ENCODE measurements at regions not wholly inside any gene's neighbourhood (a gene's known extent, or its start where the extent isn't known, plus 50 kb on each side); places are given as distances from the start of the nearest gene placed in this dataset.

DNA sequence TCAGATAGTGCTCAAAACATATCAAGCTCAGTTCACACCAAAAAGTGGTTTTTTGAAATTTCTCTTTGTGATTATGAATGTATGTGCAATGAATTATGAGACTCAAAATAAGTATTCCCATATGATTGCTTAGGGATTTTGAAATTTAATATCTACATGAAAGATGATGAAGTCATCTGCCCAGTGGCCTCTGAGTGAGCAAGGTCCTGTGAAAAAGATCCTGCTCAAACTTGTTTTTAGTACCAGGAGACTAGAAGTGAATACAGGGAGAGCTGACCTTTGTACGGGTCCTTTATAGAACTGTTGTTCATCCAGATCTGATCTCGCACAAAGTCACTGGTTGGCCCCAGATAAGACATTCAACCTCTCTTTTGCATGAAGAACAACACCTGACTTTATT is 151.9 kb upstream of the MAF start:
- peaks cover 9% of the 10 kb centered on the region for H3K27me3 Mint-ChIP-seq (ENCODE audit: insufficient read depth)
- Histone ChIP-seq H3K27me3 (ENCODE audit: control insufficient read depth, insufficient read depth, low read length, poor library complexity, severe bottlenecking) (no peaks in the 10 kb centered on the region), H3K36me3 (ENCODE audit: control insufficient read depth, insufficient read depth, low read length) (no peaks in the 10 kb centered on the region), H3K9ac (ENCODE audit: extremely low read depth, low read length, poor library complexity, severe bottlenecking) (no peak overlapping the region), H3K27ac (ENCODE audit: low read depth, low read length) (no peak overlapping the region), H3K4me1 (ENCODE audit: control insufficient read depth, insufficient read depth, low read length) (peaks cover 9% of the 10 kb centered on the region), H3K4me3 (ENCODE audit: low read length) (no peak overlapping the region), H3K9me3 (ENCODE audit: control insufficient read depth, low read length) (peaks cover 8% of the 10 kb centered on the region)
- peaks cover 8% of the 10 kb centered on the region for H3K9me3 Mint-ChIP-seq
- no peak overlapping the region for H3K4me3 Mint-ChIP-seq
- TF ChIP-seq CTCF (conservative IDR thresholded peaks at IDR 0.05), result no peak
- H3K36me3 Mint-ChIP-seq (ENCODE audit: low read depth), result peaks cover 2% of the 10 kb centered on the region
- DNase-seq, result no peak
- peaks cover 28% of the 10 kb centered on the region for H3K4me1 Mint-ChIP-seq
- H3K27ac Mint-ChIP-seq, result no peak overlapping the region
- WGBS, 2 experiments (ENCODE audit: insufficient coverage in 1 of 2, insufficient read length in 1 of 2), result 94 to 100% methylated on average over 2 of the region's 2 CpGs

DNA sequence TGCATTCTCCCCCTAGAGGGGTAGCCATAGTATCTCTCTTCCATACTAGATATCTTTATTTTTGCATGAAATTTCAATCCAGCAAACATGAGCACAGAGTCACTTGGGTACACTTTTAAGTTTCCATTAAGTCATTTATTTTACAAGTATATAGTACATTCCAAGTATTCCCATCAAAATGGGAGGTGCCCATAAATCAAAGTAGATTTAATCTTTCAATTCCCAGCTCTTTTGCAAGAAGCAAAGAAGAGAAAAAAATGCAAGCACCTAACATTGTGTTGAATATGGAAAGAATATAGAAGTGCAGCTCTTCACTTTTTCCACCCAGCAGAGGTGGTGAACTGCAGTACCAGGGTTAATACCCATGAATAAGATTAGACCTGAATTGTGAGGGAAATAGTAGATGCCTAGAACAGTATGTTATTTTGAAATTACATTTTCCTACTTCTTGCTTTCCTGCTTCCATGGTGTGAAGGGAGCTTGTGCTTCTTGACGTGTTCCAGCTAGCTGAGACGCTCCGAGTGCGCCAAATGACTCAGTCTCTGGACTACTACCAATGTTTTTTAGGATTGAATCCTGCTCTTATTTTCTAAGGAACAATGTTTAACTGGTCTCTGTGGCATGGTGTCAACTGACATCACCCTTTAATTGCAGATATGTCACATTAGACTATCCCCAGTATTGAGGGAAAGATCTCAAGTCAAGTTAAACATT is 151.1 kb upstream of the MAF start:
- no peak for TF ChIP-seq CTCF (conservative IDR thresholded peaks at IDR 0.05)
- H3K27me3 ChIP-seq (ENCODE audit: control insufficient read depth, insufficient read depth, low read length, poor library complexity, severe bottlenecking), result no peaks in the 10 kb centered on the region
- no peak overlapping the region for H3K27ac ChIP-seq (ENCODE audit: low read depth, low read length)
- H3K9ac ChIP-seq (ENCODE audit: extremely low read depth, low read length, poor library complexity, severe bottlenecking), result no peak overlapping the region
- DNase-seq, result no peak
- H3K27ac Mint-ChIP-seq, result no peak overlapping the region
- H3K4me3 ChIP-seq (ENCODE audit: low read length), result no peak overlapping the region
- H3K9me3 Mint-ChIP-seq, result peaks cover 8% of the 10 kb centered on the region
- no peaks in the 10 kb centered on the region for H3K36me3 ChIP-seq (ENCODE audit: control insufficient read depth, insufficient read depth, low read length)
- 96 to 98% methylated on average over 4 of the region's 4 CpGs for WGBS, 2 experiments (ENCODE audit: insufficient coverage in 1 of 2, insufficient read length in 1 of 2)
- peaks cover 28% of the 10 kb centered on the region for H3K4me1 Mint-ChIP-seq
- peaks cover 8% of the 10 kb centered on the region for H3K9me3 ChIP-seq (ENCODE audit: control insufficient read depth, low read length)
- peaks cover 2% of the 10 kb centered on the region for H3K36me3 Mint-ChIP-seq (ENCODE audit: low read depth)
- H3K27me3 Mint-ChIP-seq (ENCODE audit: insufficient read depth), result peaks cover 9% of the 10 kb centered on the region
- peaks cover 9% of the 10 kb centered on the region for H3K4me1 ChIP-seq (ENCODE audit: control insufficient read depth, insufficient read depth, low read length)
- H3K4me3 Mint-ChIP-seq, result no peak overlapping the region

DNA sequence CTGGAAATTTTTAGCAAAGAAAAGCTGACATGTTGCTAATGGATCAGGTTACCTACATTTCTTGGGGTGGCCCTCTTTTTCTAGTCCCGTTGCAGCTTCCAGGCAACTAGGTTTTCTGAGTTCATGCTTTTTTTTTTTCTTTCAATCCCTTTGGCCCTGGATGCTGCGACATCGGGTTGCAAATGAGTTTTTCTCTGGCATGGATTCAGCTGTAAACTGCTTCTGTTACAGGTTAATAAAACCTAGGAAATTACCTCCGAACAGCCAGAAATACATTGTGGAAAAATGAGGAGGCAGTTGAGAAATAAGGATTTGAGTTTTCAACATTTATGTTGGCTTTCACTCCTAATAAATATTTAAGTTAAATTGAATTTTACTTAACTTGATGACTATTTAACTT is 149.8 kb upstream of the MAF start:
- no peak overlapping the region for H3K27ac ChIP-seq (ENCODE audit: low read depth, low read length)
- H3K9me3 ChIP-seq (ENCODE audit: control insufficient read depth, low read length), result peaks cover 8% of the 10 kb centered on the region
- H3K4me1 ChIP-seq (ENCODE audit: control insufficient read depth, insufficient read depth, low read length), result peaks cover 9% of the 10 kb centered on the region
- 97 to 98% methylated on average over 3 to 4 of the region's 4 CpGs for WGBS, 2 experiments (ENCODE audit: insufficient coverage in 1 of 2, insufficient read length in 1 of 2)
- no peak overlapping the region for H3K4me3 ChIP-seq (ENCODE audit: low read length)
- Mint-ChIP-seq H3K27me3 (ENCODE audit: insufficient read depth) (peaks cover 9% of the 10 kb centered on the region), H3K36me3 (ENCODE audit: low read depth) (peaks cover 2% of the 10 kb centered on the region), H3K4me3 (no peak overlapping the region), H3K27ac (no peak overlapping the region), H3K4me1 (peaks cover 28% of the 10 kb centered on the region), H3K9me3 (peaks cover 8% of the 10 kb centered on the region)
- H3K9ac ChIP-seq (ENCODE audit: extremely low read depth, low read length, poor library complexity, severe bottlenecking), result no peak overlapping the region
- H3K27me3 ChIP-seq (ENCODE audit: control insufficient read depth, insufficient read depth, low read length, poor library complexity, severe bottlenecking), result no peaks in the 10 kb centered on the region
- no peak for TF ChIP-seq CTCF (conservative IDR thresholded peaks at IDR 0.05)
- no peaks in the 10 kb centered on the region for H3K36me3 ChIP-seq (ENCODE audit: control insufficient read depth, insufficient read depth, low read length)
- no peak for DNase-seq
